ENCODE measurements at regions not wholly inside any gene's neighbourhood (a gene's known extent, or its start where the extent isn't known, plus 50 kb on each side); places are given as distances from the start of the nearest gene placed in this dataset.

GRCh38 chr2:116489944-116490343, 1324.5 kb upstream of the DDX18 start:
- TF ChIP-seq CTCF (IDR thresholded peaks at IDR 0.05; ENCODE audit: low read depth, low read length, missing input control) = no peak
- TF ChIP-seq ATF3 (IDR thresholded peaks at IDR 0.05) = no peak
